ENCODE measurements at regions not wholly inside any gene's neighbourhood (a gene's known extent, or its start where the extent isn't known, plus 50 kb on each side); places are given as distances from the start of the nearest gene placed in this dataset.
A peak's percentile ranks its signal among the peaks of the same experiment; 100 is the strongest.

DNA sequence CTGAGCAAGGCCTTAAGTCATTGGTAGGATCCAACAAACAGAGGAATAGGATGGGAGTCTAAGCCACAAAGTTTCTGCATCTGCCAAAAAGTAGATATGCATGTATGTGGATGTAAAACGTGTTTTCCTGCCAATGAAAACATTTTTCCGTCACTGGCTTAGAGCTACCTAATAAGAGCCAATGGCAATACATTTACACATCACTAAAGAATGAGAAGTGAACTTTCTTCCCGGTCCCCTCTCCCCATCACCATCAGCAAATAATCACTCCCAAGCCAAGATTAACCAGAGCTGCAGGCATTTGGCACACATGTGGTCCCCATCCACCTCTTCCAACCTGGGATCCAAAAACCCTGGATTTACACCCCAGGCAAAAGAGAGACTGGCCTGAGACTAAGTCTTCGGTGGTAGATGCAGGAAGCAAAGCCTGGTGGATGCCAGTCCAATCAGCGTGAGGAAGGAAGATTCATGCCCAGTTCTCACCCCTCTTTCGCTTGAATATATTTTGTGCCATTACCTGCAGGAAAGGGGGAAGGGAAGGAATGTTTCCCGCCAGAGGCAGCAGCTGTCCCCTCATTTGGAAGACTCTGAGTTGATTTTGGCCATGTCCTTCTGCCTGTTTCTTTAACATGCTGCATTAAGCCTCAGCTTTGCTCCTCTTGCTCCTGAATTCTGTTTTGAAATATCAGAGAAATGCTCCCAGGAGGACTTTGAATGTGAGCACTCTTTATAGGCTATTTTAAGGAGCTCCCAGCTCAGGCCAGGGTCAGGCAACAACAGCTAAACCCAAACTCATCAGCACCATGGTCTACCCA lies 131.4 kb downstream of the CHIC2 start:
- DNase-seq (no peak), ATAC-seq (no peak)
- Histone ChIP-seq H3K4me3 (no peak overlapping the region), H3K4me1 (peaks cover 0 to 17% of the 10 kb centered on the region in 2 donors), H3K36me3 (no peaks in the 10 kb centered on the region), H3K27me3 (peaks cover 0 to 20% of the 10 kb centered on the region in 2 donors), H3K9me3 (no peaks in the 10 kb centered on the region), H3K27ac (no peak overlapping the region)
- intact Hi-C loops (cut with DNase I): no loop called here
- TF ChIP-seq, protein P1, sequence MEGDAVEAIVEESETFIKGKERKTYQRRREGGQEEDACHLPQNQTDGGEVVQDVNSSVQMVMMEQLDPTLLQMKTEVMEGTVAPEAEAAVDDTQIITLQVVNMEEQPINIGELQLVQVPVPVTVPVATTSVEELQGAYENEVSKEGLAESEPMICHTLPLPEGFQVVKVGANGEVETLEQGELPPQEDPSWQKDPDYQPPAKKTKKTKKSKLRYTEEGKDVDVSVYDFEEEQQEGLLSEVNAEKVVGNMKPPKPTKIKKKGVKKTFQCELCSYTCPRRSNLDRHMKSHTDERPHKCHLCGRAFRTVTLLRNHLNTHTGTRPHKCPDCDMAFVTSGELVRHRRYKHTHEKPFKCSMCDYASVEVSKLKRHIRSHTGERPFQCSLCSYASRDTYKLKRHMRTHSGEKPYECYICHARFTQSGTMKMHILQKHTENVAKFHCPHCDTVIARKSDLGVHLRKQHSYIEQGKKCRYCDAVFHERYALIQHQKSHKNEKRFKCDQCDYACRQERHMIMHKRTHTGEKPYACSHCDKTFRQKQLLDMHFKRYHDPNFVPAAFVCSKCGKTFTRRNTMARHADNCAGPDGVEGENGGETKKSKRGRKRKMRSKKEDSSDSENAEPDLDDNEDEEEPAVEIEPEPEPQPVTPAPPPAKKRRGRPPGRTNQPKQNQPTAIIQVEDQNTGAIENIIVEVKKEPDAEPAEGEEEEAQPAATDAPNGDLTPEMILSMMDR (IDR thresholded peaks at IDR 0.05): no peak

DNA sequence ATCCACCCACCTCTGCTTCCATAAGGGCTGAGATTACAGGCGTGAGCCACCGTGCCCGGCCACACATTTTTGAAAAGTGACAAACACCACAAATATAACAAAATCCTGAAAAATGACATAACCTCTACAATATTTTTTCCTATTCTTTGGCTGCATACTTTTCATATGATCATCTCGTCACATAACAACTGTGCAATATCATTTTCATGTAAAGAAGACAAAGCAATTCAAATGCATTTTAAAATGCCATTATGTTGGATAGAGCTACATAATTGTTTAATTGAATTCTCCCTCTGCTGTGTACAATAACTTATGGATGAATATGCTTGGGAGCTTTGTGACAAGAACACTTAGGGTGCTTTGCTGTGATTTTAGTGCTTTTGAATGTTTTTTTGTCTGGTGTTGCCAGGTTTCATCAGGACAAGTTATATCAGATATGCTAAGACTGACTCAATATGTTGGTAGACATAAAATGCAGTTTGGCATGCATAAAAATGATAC lies 132.9 kb downstream of the CHIC2 start:
- no peak for DNase-seq
- no peak overlapping the region for H3K4me3 ChIP-seq
- no peak overlapping the region for H3K27ac ChIP-seq
- intact Hi-C loops (cut with DNase I): no loop called here
- ATAC-seq: no peak
- H3K27me3 ChIP-seq: peaks cover 0 to 20% of the 10 kb centered on the region in 2 donors
- no peaks in the 10 kb centered on the region for H3K9me3 ChIP-seq
- TF ChIP-seq, protein P1 (IDR thresholded peaks at IDR 0.05): no peak
- H3K36me3 ChIP-seq: no peaks in the 10 kb centered on the region
- H3K4me1 ChIP-seq: peaks cover 0 to 17% of the 10 kb centered on the region in 2 donors

DNA sequence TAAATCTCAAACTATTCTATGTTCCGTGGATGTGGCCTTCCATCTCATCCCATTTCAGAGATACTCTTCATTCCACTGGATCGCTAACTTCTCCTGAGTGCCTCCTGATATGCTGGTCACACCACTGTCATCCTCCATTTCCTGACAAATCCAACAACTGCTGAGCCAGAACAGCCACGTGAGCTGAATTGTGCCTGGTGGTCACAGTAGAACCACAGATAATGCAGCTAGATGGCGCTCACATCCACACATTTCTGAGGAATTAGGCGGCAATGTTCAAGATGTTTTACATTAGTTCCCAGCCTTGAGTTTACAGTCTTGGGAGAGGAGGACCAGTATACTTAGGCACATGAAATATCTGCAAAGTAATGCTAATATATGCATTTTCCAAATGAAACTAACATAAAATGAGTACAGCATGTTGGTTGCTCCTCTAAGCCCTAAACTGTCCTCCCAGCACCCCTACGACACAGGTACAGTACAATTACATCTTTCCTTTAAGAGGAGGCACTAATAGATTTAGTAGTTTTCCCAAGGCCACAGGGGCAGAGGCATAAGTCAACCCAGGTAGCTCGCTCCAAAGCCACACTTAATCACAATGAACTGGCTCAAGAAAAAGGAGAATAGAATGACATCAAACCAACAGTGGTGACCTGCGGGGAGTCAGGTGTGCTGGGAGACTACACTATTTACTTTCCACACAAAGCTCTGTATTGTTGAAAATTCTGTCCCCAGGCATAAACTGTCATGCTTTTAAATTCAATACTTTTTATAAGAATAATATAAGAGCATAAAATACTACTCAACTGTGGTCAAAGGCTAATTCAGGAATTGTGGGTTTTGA lies 134.2 kb downstream of the CHIC2 start:
- intact Hi-C loops (cut with DNase I): loop anchor here in 1 of 2 donors (5.0 kb wide), 1 partner anchor 287 kb away; no protein-coding TSS in a partner anchor
- H3K36me3 ChIP-seq: no peaks in the 10 kb centered on the region
- TF ChIP-seq, protein P1 (IDR thresholded peaks at IDR 0.05): peak; percentile 51 to 74
- no peak overlapping the region for H3K4me3 ChIP-seq
- no peak overlapping the region for H3K27ac ChIP-seq
- peak in 3 of 4 donors; percentile 70 to 88 (median 76) for DNase-seq
- H3K9me3 ChIP-seq: no peaks in the 10 kb centered on the region
- ATAC-seq: peak; percentile 98
- peaks cover 0 to 20% of the 10 kb centered on the region in 2 donors for H3K27me3 ChIP-seq
- H3K4me1 ChIP-seq: peaks cover 0 to 17% of the 10 kb centered on the region in 2 donors

DNA sequence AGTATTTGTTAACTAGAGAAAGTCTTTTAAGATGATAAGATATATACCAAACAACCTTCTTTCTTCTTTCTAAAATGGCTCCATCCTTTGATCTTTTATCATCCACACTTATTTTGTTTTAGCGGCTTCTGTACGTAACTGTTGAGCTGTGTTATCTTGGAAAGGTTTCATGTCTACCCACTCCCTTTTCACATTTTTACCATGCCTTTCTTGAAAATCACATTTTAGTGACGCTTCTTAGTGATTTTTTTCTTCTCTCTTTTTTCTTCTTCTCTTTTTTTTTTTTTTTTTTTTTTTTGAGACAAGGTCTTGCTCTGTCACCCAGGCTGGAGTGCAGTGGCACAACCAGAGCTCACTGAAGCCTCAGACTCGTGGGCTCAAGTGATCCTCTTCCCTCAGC lies 135.1 kb downstream of the CHIC2 start:
- TF ChIP-seq, protein P1 (IDR thresholded peaks at IDR 0.05): no peak
- intact Hi-C loops (cut with DNase I): loop anchor here in 1 of 2 donors (5.0 kb wide), 1 partner anchor 288 kb away; no protein-coding TSS in a partner anchor

More for the DNA sequence above, 135.1 kb downstream of the CHIC2 start:
- H3K36me3 ChIP-seq: no peaks in the 10 kb centered on the region
- DNase-seq (no peak), ATAC-seq (no peak)
- H3K27ac ChIP-seq: no peak overlapping the region
- H3K9me3 ChIP-seq: no peaks in the 10 kb centered on the region
- peaks cover 0 to 17% of the 10 kb centered on the region in 2 donors for H3K4me1 ChIP-seq
- H3K4me3 ChIP-seq: no peak overlapping the region
- H3K27me3 ChIP-seq: peaks cover 0 to 20% of the 10 kb centered on the region in 2 donors

Data from left lung (tissue), 4 donors.